ENCODE measurements at regions not wholly inside any gene's neighbourhood (a gene's known extent, or its start where the extent isn't known, plus 50 kb on each side); places are given as distances from the start of the nearest gene placed in this dataset.
"Not testable (repeated sequence)": the region's sequence is repeated elsewhere in the genome, so short reads cannot be mapped to it uniquely, and the experiment has no call there.

DNA sequence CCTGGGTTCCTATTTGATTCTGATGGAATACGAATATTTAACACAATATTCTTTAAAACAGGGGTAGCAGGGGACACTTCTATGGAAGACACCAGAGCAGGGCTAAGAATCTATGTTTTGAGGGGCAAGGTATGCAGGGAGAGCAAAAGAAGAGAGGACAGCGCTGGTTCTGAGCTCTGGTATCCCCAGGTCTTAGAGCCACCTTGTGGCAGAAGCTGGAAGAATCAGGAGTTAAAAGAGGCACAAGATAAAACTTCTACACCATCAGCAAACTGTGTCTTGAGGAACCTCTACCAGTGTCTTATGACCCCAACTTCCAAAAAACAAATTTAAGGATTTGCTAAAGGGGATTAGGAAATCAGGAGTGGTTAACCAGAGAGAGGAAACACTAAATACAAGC is 894.8 kb downstream of the TUBA3C start:
- CTCF ChIA-PET; H3K9me2 ChIP-seq (replicated peaks; ENCODE audit: low read length); H3K9ac ChIP-seq (ENCODE audit: low read length); H3K4me2 ChIP-seq (ENCODE audit: low read length); H4K20me1 ChIP-seq (ENCODE audit: low read length); DNase-seq; H3K9me3 ChIP-seq (ENCODE audit: low read length); H3K79me2 ChIP-seq (ENCODE audit: low read length); H3K4me1 ChIP-seq (ENCODE audit: insufficient read depth, low read length); H3K4me3 ChIP-seq (ENCODE audit: low read length); H3K27me3 ChIP-seq (ENCODE audit: low read length); H2AFZ ChIP-seq (ENCODE audit: low read length); POLR2A ChIA-PET (ENCODE audit: unreplicated experiment); H3K27ac ChIP-seq (ENCODE audit: low read length); H3F3A ChIP-seq (ENCODE audit: low read length, unreplicated experiment); intact Hi-C loops (cut with micrococcal nuclease); BruUV-seq (replicated peaks); H3K36me3 ChIP-seq (ENCODE audit: low read depth, low read length): not testable (repeated sequence)
- peak; percentile 35; the same call in 1 of the 2 replicates for TF ChIP-seq CTCF (conservative IDR thresholded peaks at IDR 0.05; ENCODE audit: low read depth, low read length)
- ATAC-seq: peak; percentile 64

- H3K9me2 ChIP-seq (replicated peaks; ENCODE audit: low read length); ATAC-seq; H3K79me2 ChIP-seq (ENCODE audit: low read length); intact Hi-C loops (cut with micrococcal nuclease); BruUV-seq (replicated peaks); H3K36me3 ChIP-seq (ENCODE audit: low read depth, low read length); H3K9me3 ChIP-seq (ENCODE audit: low read length); H3K4me3 ChIP-seq (ENCODE audit: low read length); H3K9ac ChIP-seq (ENCODE audit: low read length); POLR2A ChIA-PET (ENCODE audit: unreplicated experiment); DNase-seq; H3K27ac ChIP-seq (ENCODE audit: low read length); H4K20me1 ChIP-seq (ENCODE audit: low read length); H3K4me1 ChIP-seq (ENCODE audit: insufficient read depth, low read length); H3K4me2 ChIP-seq (ENCODE audit: low read length); H2AFZ ChIP-seq (ENCODE audit: low read length); H3K27me3 ChIP-seq (ENCODE audit: low read length); CTCF ChIA-PET; H3F3A ChIP-seq (ENCODE audit: low read length, unreplicated experiment): not testable (repeated sequence)
These were observed 896.0 kb downstream of the TUBA3C start for GRCh38 chr13:18285663-18286062.

DNA sequence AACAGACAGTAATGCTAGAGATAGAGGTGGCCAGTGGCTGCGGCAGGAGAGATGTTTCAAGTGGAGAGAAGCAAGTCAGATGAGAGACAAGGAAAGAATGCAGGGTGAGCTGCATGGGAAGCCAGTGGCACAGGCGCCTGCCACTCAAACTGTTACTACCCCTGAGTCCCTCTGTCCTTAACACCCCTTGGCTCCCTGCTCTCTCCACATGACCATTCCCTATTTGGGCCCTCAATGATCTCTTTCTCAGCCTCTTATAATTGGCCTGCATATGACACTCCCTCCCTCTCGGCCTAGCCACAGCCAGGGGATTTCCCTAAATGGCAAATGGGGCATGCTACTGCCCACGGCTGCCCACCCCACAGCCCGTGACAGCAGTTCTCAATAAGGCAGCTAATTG is 897.6 kb downstream of the TUBA3C start:
- intact Hi-C loops (cut with micrococcal nuclease); ATAC-seq; H3K27me3 ChIP-seq (ENCODE audit: low read length); CTCF ChIA-PET; H3K36me3 ChIP-seq (ENCODE audit: low read depth, low read length); H4K20me1 ChIP-seq (ENCODE audit: low read length); H3K9me3 ChIP-seq (ENCODE audit: low read length); H2AFZ ChIP-seq (ENCODE audit: low read length); H3F3A ChIP-seq (ENCODE audit: low read length, unreplicated experiment); H3K9ac ChIP-seq (ENCODE audit: low read length); BruUV-seq (replicated peaks); H3K4me1 ChIP-seq (ENCODE audit: insufficient read depth, low read length); H3K27ac ChIP-seq (ENCODE audit: low read length); POLR2A ChIA-PET (ENCODE audit: unreplicated experiment); H3K4me3 ChIP-seq (ENCODE audit: low read length); H3K9me2 ChIP-seq (replicated peaks; ENCODE audit: low read length); DNase-seq; H3K79me2 ChIP-seq (ENCODE audit: low read length); H3K4me2 ChIP-seq (ENCODE audit: low read length): not testable (repeated sequence)

DNA sequence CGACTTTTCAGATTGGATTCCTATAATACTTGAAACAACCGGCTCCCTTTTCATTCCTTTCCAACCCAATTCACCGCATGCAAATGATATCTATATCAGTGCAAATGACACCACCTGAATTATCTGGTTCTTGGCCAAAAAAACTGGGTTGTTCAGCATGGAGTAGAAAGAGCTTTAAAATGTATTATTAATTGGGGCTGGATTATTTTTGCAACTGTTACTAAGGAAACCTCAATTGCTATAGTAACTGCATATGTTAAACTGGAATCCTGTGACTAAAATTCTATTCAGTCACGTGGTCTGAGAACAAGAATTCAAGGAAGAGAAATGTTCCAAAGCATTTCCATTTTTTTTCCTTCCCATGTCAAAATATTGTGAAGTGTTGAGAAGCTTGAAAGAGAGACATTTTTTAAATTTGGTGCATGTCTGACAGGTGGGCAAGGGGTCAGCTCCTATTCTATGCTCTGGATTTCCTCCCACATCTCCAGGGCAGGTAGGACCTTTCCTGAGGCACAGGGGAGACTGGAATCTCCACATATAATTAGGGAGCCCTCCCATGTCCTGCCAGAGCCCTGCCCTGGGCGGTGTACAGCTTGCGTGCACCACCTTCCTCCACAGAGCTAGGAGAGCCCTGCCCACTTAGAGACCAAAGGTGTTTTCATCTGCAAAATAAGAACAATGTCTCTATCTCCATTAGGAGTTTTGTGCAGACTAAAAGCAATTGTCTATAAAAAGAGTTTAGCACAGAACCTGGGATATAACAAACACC is 899.6 kb downstream of the TUBA3C start:
- H3K79me2 ChIP-seq (ENCODE audit: low read length): not testable (repeated sequence)

GRCh38 chr13:18280904-18281828 is 900.5 kb downstream of the TUBA3C start:
- BruUV-seq (replicated peaks): not testable (repeated sequence)
- 0 out of 2 replicates have a peak overlapping the region, but pooled peaks have one; percentile 13 for H3K27ac ChIP-seq (ENCODE audit: low read length)

More for the DNA sequence above, 899.6 kb downstream of the TUBA3C start:
- POLR2A ChIA-PET (ENCODE audit: unreplicated experiment); H3K27ac ChIP-seq (ENCODE audit: low read length); BruUV-seq (replicated peaks); intact Hi-C loops (cut with micrococcal nuclease); H4K20me1 ChIP-seq (ENCODE audit: low read length); H3K4me2 ChIP-seq (ENCODE audit: low read length); H3K36me3 ChIP-seq (ENCODE audit: low read depth, low read length); H3K9me3 ChIP-seq (ENCODE audit: low read length); H3K9me2 ChIP-seq (replicated peaks; ENCODE audit: low read length); H3K9ac ChIP-seq (ENCODE audit: low read length); H3K27me3 ChIP-seq (ENCODE audit: low read length); H2AFZ ChIP-seq (ENCODE audit: low read length); H3K4me1 ChIP-seq (ENCODE audit: insufficient read depth, low read length); CTCF ChIA-PET; DNase-seq; H3K4me3 ChIP-seq (ENCODE audit: low read length); ATAC-seq; H3F3A ChIP-seq (ENCODE audit: low read length, unreplicated experiment): not testable (repeated sequence)

GRCh38 chr13:18279971-18280370 is 901.7 kb downstream of the TUBA3C start:
- CTCF ChIA-PET; H3K36me3 ChIP-seq (ENCODE audit: low read depth, low read length); H3K9ac ChIP-seq (ENCODE audit: low read length); H4K20me1 ChIP-seq (ENCODE audit: low read length); H3K79me2 ChIP-seq (ENCODE audit: low read length); H3K27me3 ChIP-seq (ENCODE audit: low read length); H3K4me1 ChIP-seq (ENCODE audit: insufficient read depth, low read length); BruUV-seq (replicated peaks); H3K9me3 ChIP-seq (ENCODE audit: low read length); POLR2A ChIA-PET (ENCODE audit: unreplicated experiment); H3K9me2 ChIP-seq (replicated peaks; ENCODE audit: low read length); H2AFZ ChIP-seq (ENCODE audit: low read length); H3K4me2 ChIP-seq (ENCODE audit: low read length); H3F3A ChIP-seq (ENCODE audit: low read length, unreplicated experiment); intact Hi-C loops (cut with micrococcal nuclease); H3K4me3 ChIP-seq (ENCODE audit: low read length): not testable (repeated sequence)
- peak; percentile 75 for DNase-seq
- peak; percentile 85 for ATAC-seq
- 0 out of 2 replicates have a peak overlapping the region, but pooled peaks have one; percentile 13 for H3K27ac ChIP-seq (ENCODE audit: low read length)

More at GRCh38 chr13:18280904-18281828, 900.5 kb downstream of the TUBA3C start:
- H3K36me3 ChIP-seq (ENCODE audit: low read depth, low read length); H4K20me1 ChIP-seq (ENCODE audit: low read length); intact Hi-C loops (cut with micrococcal nuclease); H3K27me3 ChIP-seq (ENCODE audit: low read length); H3K79me2 ChIP-seq (ENCODE audit: low read length); POLR2A ChIA-PET (ENCODE audit: unreplicated experiment); H3K4me3 ChIP-seq (ENCODE audit: low read length); H3K4me2 ChIP-seq (ENCODE audit: low read length); ATAC-seq; H2AFZ ChIP-seq (ENCODE audit: low read length); H3K9ac ChIP-seq (ENCODE audit: low read length); H3K9me2 ChIP-seq (replicated peaks; ENCODE audit: low read length); H3K4me1 ChIP-seq (ENCODE audit: insufficient read depth, low read length); H3F3A ChIP-seq (ENCODE audit: low read length, unreplicated experiment); CTCF ChIA-PET; H3K9me3 ChIP-seq (ENCODE audit: low read length): not testable (repeated sequence)
- peak; percentile 6 for DNase-seq
